SU-DHL-6 (cell line): ENCODE measurements at regions not wholly inside any gene's neighbourhood (a gene's known extent, or its start where the extent isn't known, plus 50 kb on each side); places are given as distances from the start of the nearest gene placed in this dataset.

Source experiments
- EZH2phosphoT487 ChIP-seq: fragments of 200-600 bp; sonication (generic), shearing (Covaris generic); conservative IDR thresholded peaks from 2 replicates; pipeline ENCODE4 v1.6.1; 2018; ENCODE audit warnings: mild to moderate bottlenecking, antibody characterized with exemption, low read length, moderate library complexity, mixed read lengths
- TF ChIP-seq, protein P1 (sequence below): fragments of 200-600 bp; sonication (generic); IDR thresholded peaks from one replicate; pipeline ENCODE4 v1.5.1; 2017; ENCODE audit warnings: antibody characterized with exemption, mild to moderate bottlenecking, low read length, moderate library complexity; ENCODE audit not compliant: insufficient read depth, poor library complexity, severe bottlenecking

DNA sequence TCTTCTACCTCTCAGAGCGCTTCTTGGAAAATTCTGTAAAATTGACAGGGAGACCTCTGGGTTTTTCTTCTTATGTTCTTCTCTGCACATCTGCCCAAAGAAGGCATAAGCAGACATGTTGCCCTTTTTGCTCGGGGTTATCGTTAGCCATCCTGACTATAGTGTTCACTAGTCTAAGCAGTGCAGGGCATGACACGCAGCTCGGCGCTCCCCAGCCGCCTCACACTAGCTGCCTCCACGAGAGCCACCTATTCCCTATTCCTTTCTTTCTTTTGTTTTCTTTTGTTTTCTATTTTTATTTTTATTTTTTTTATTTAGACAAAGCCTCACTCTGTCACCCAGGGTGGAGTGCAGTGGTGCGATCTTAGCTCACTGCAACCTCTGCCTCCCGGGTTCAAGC lies 100.2 kb upstream of the OPRM1 start:
- TF ChIP-seq, protein P1, sequence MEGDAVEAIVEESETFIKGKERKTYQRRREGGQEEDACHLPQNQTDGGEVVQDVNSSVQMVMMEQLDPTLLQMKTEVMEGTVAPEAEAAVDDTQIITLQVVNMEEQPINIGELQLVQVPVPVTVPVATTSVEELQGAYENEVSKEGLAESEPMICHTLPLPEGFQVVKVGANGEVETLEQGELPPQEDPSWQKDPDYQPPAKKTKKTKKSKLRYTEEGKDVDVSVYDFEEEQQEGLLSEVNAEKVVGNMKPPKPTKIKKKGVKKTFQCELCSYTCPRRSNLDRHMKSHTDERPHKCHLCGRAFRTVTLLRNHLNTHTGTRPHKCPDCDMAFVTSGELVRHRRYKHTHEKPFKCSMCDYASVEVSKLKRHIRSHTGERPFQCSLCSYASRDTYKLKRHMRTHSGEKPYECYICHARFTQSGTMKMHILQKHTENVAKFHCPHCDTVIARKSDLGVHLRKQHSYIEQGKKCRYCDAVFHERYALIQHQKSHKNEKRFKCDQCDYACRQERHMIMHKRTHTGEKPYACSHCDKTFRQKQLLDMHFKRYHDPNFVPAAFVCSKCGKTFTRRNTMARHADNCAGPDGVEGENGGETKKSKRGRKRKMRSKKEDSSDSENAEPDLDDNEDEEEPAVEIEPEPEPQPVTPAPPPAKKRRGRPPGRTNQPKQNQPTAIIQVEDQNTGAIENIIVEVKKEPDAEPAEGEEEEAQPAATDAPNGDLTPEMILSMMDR: no peak
- TF ChIP-seq EZH2phosphoT487: no peak
